NCI-H510A treated with DMSO at 0.1 percent for 48 hours (cell line): ENCODE measurements at regions not wholly inside any gene's neighbourhood (a gene's known extent, or its start where the extent isn't known, plus 50 kb on each side); places are given as distances from the start of the nearest gene placed in this dataset.

ENCODE experiments used
- DNase-seq: peaks from one replicate; lab custom pipeline; 2025; lab: John Stamatoyannopoulos, UW

- DNase-seq, result no peak
Measured at GRCh38 chr2:150900913-150901312, 360.8 kb downstream of the RBM43 start.

- DNase-seq, result no peak
Measured at GRCh38 chr2:150895968-150896367, 365.7 kb downstream of the RBM43 start.

- DNase-seq, result no peak
Measured at GRCh38 chr2:150889141-150889540, 372.5 kb downstream of the RBM43 start.

- DNase-seq, result no peak
Measured at GRCh38 chr2:150888337-150888736, 373.3 kb downstream of the RBM43 start.

GRCh38 chr2:150887926-150888325 lies 373.7 kb downstream of the RBM43 start:
- DNase-seq, result no peak

- no peak for DNase-seq
Measured at GRCh38 chr2:150885774-150886386, 375.8 kb downstream of the RBM43 start.

GRCh38 chr2:150885236-150885635 lies 376.4 kb downstream of the RBM43 start:
- no peak for DNase-seq

- DNase-seq, result no peak
Measured at GRCh38 chr2:150883613-150883895, 378.1 kb downstream of the RBM43 start.

GRCh38 chr2:150882751-150883612 lies 378.7 kb downstream of the RBM43 start:
- DNase-seq, result no peak

GRCh38 chr2:150880986-150881385 lies 380.7 kb downstream of the RBM43 start:
- DNase-seq, result no peak

GRCh38 chr2:150878356-150878755 lies 383.3 kb downstream of the RBM43 start:
- DNase-seq, result no peak

GRCh38 chr2:150876251-150876950 lies 385.3 kb downstream of the RBM43 start:
- DNase-seq, result no peak

- DNase-seq, result no peak
Measured at GRCh38 chr2:150873396-150873772, 385.9 kb upstream of the RND3 start.

- DNase-seq, result no peak
Measured at GRCh38 chr2:150872756-150873395, 385.4 kb upstream of the RND3 start.

- DNase-seq, result no peak
Measured at GRCh38 chr2:150866431-150866830, 379.0 kb upstream of the RND3 start.

GRCh38 chr2:150863691-150864090 lies 376.2 kb upstream of the RND3 start:
- no peak for DNase-seq

- no peak for DNase-seq
Measured at GRCh38 chr2:150860301-150860700, 372.8 kb upstream of the RND3 start.

- no peak for DNase-seq
Measured at GRCh38 chr2:150859877-150860276, 372.4 kb upstream of the RND3 start.

GRCh38 chr2:150859162-150859561 lies 371.7 kb upstream of the RND3 start:
- DNase-seq, result no peak

GRCh38 chr2:150858382-150858781 lies 370.9 kb upstream of the RND3 start:
- no peak for DNase-seq

GRCh38 chr2:150856596-150857281 lies 369.3 kb upstream of the RND3 start:
- DNase-seq, result no peak

GRCh38 chr2:150853263-150853662 lies 365.8 kb upstream of the RND3 start:
- DNase-seq, result no peak
